Activated T-helper 17 cell treated with anti-CD3 and anti-CD28 coated beads, Interleukin-2, amount 50 U/mL, for 72 hours (primary cell): ENCODE measurements at regions not wholly inside any gene's neighbourhood (a gene's known extent, or its start where the extent isn't known, plus 50 kb on each side); places are given as distances from the start of the nearest gene placed in this dataset.
A peak's percentile ranks its signal among the peaks of the same experiment; 100 is the strongest.
"Not testable (repeated sequence)": the region's sequence is repeated elsewhere in the genome, so short reads cannot be mapped to it uniquely, and the experiment has no call there.

Experiments
- ATAC-seq: fragments of 150-1000 bp; cut with Tn5 transposase; replicated peaks from 2 replicates; pipeline ENCODE4 v1.10.0; 2021; ENCODE audit warnings: mild to moderate bottlenecking, moderate library complexity
- H3K27ac Mint-ChIP-seq: one replicate; pipeline ENCODE4 v1.8.0; 2022; ENCODE audit warnings: mixed read lengths
- H3K27me3 Mint-ChIP-seq: one replicate; pipeline ENCODE4 v1.8.0; 2022; ENCODE audit warnings: mixed read lengths
- H3K36me3 Mint-ChIP-seq: one replicate; pipeline ENCODE4 v1.8.0; 2022; ENCODE audit warnings: low read depth, mild to moderate bottlenecking, mixed read lengths
- H3K4me1 Mint-ChIP-seq: one replicate; pipeline ENCODE4 v1.8.0; 2022; ENCODE audit warnings: mixed read lengths
- H3K4me3 Mint-ChIP-seq: one replicate; pipeline ENCODE4 v1.8.0; 2022; ENCODE audit warnings: mild to moderate bottlenecking, mixed read lengths
- H3K9me3 Mint-ChIP-seq: one replicate; pipeline ENCODE4 v1.8.0; 2022; ENCODE audit warnings: mixed read lengths

GRCh38 chr14:105688023-105688351, 161.6 kb downstream of the TMEM121 start:
- not testable (repeated sequence) for H3K36me3 Mint-ChIP-seq, H3K27me3 Mint-ChIP-seq

GRCh38 chr14:105688664-105689221, 162.4 kb downstream of the TMEM121 start:
- H3K27me3 Mint-ChIP-seq, H3K4me3 Mint-ChIP-seq, H3K4me1 Mint-ChIP-seq, ATAC-seq, H3K36me3 Mint-ChIP-seq, H3K9me3 Mint-ChIP-seq, H3K27ac Mint-ChIP-seq: not testable (repeated sequence)

More at GRCh38 chr14:105688023-105688351, 161.6 kb downstream of the TMEM121 start:
- H3K4me3 Mint-ChIP-seq, H3K4me1 Mint-ChIP-seq, H3K27ac Mint-ChIP-seq, H3K9me3 Mint-ChIP-seq: not testable (repeated sequence)
- ATAC-seq = peak; percentile 27

GRCh38 chr14:105689722-105690121, 163.3 kb downstream of the TMEM121 start:
- H3K4me3 Mint-ChIP-seq = no peak overlapping the region
- H3K27ac Mint-ChIP-seq = no peak overlapping the region
- no peak for ATAC-seq
- peaks cover 11% of the 10 kb centered on the region for H3K27me3 Mint-ChIP-seq
- peaks cover 9% of the 10 kb centered on the region for H3K4me1 Mint-ChIP-seq
- H3K36me3 Mint-ChIP-seq = no peaks in the 10 kb centered on the region
- H3K9me3 Mint-ChIP-seq = no peaks in the 10 kb centered on the region

GRCh38 chr14:105690671-105691070, 164.3 kb downstream of the TMEM121 start:
- no peaks in the 10 kb centered on the region for H3K36me3 Mint-ChIP-seq
- H3K4me1 Mint-ChIP-seq = peaks cover 12% of the 10 kb centered on the region
- no peak for ATAC-seq
- H3K9me3 Mint-ChIP-seq = no peaks in the 10 kb centered on the region
- H3K4me3 Mint-ChIP-seq = no peak overlapping the region
- no peak overlapping the region for H3K27ac Mint-ChIP-seq
- peaks cover 18% of the 10 kb centered on the region for H3K27me3 Mint-ChIP-seq

- ATAC-seq = not testable (repeated sequence)
Observed at GRCh38 chr14:105691321-105692109, 165.1 kb downstream of the TMEM121 start.

GRCh38 chr14:105692110-105692685, 165.8 kb downstream of the TMEM121 start:
- not testable (repeated sequence) for H3K4me3 Mint-ChIP-seq, H3K36me3 Mint-ChIP-seq, H3K9me3 Mint-ChIP-seq, ATAC-seq, H3K27ac Mint-ChIP-seq
- peaks cover 12% of the 10 kb centered on the region for H3K4me1 Mint-ChIP-seq
- peaks cover 18% of the 10 kb centered on the region for H3K27me3 Mint-ChIP-seq

More at GRCh38 chr14:105691321-105692109, 165.1 kb downstream of the TMEM121 start:
- H3K4me3 Mint-ChIP-seq, H3K36me3 Mint-ChIP-seq, H3K9me3 Mint-ChIP-seq, H3K27ac Mint-ChIP-seq: not testable (repeated sequence)
- peaks cover 12% of the 10 kb centered on the region for H3K4me1 Mint-ChIP-seq
- H3K27me3 Mint-ChIP-seq = peaks cover 18% of the 10 kb centered on the region

GRCh38 chr14:105694961-105695360, 168.6 kb downstream of the TMEM121 start:
- no peak overlapping the region for H3K4me3 Mint-ChIP-seq
- no peak for ATAC-seq
- peaks cover 22% of the 10 kb centered on the region for H3K27me3 Mint-ChIP-seq
- no peaks in the 10 kb centered on the region for H3K36me3 Mint-ChIP-seq
- no peaks in the 10 kb centered on the region for H3K9me3 Mint-ChIP-seq
- H3K27ac Mint-ChIP-seq = peak overlapping the region; percentile 50
- H3K4me1 Mint-ChIP-seq = peaks cover 12% of the 10 kb centered on the region

- ATAC-seq = peak; percentile 77
- H3K36me3 Mint-ChIP-seq, H3K9me3 Mint-ChIP-seq, H3K27ac Mint-ChIP-seq, H3K4me3 Mint-ChIP-seq: not testable (repeated sequence)
- Mint-ChIP-seq H3K4me1 (peaks cover 12% of the 10 kb centered on the region), H3K27me3 (peaks cover 22% of the 10 kb centered on the region)
Observed at GRCh38 chr14:105696388-105696787, 170.0 kb downstream of the TMEM121 start.

- H3K4me3 Mint-ChIP-seq, H3K27ac Mint-ChIP-seq, ATAC-seq, H3K36me3 Mint-ChIP-seq, H3K9me3 Mint-ChIP-seq: not testable (repeated sequence)
- peaks cover 22% of the 10 kb centered on the region for H3K27me3 Mint-ChIP-seq
- peaks cover 12% of the 10 kb centered on the region for H3K4me1 Mint-ChIP-seq
Observed at GRCh38 chr14:105697414-105697813, 171.0 kb downstream of the TMEM121 start.

- not testable (repeated sequence) for ATAC-seq, H3K4me3 Mint-ChIP-seq, H3K36me3 Mint-ChIP-seq, H3K9me3 Mint-ChIP-seq
- Mint-ChIP-seq H3K4me1 (peaks cover 12% of the 10 kb centered on the region), H3K27me3 (peaks cover 22% of the 10 kb centered on the region), H3K27ac (peak overlapping the region; percentile 72)
Observed at GRCh38 chr14:105697955-105698354, 171.6 kb downstream of the TMEM121 start.

- H3K36me3 Mint-ChIP-seq, H3K9me3 Mint-ChIP-seq, H3K27ac Mint-ChIP-seq, H3K4me3 Mint-ChIP-seq, ATAC-seq, H3K4me1 Mint-ChIP-seq: not testable (repeated sequence)
- peaks cover 18% of the 10 kb centered on the region for H3K27me3 Mint-ChIP-seq
Observed at GRCh38 chr14:105698940-105699556, 172.7 kb downstream of the TMEM121 start.

- H3K36me3 Mint-ChIP-seq, ATAC-seq, H3K4me1 Mint-ChIP-seq, H3K9me3 Mint-ChIP-seq, H3K27ac Mint-ChIP-seq, H3K4me3 Mint-ChIP-seq: not testable (repeated sequence)
- peaks cover 11% of the 10 kb centered on the region for H3K27me3 Mint-ChIP-seq
Observed at GRCh38 chr14:105699706-105700105, 173.3 kb downstream of the TMEM121 start.

GRCh38 chr14:105700146-105700545, 173.8 kb downstream of the TMEM121 start:
- ATAC-seq, H3K4me3 Mint-ChIP-seq, H3K27me3 Mint-ChIP-seq, H3K36me3 Mint-ChIP-seq, H3K4me1 Mint-ChIP-seq, H3K9me3 Mint-ChIP-seq: not testable (repeated sequence)
- H3K27ac Mint-ChIP-seq = peak overlapping the region; percentile 18

GRCh38 chr14:105700622-105701288, 174.4 kb downstream of the TMEM121 start:
- ATAC-seq = peak; percentile 62
- H3K4me3 Mint-ChIP-seq = no peak overlapping the region

More at GRCh38 chr14:105700622-105701288, 174.4 kb downstream of the TMEM121 start:
- no peaks in the 10 kb centered on the region for H3K36me3 Mint-ChIP-seq
- no peaks in the 10 kb centered on the region for H3K9me3 Mint-ChIP-seq
- H3K27ac Mint-ChIP-seq = peak overlapping the region; percentile 18
- no peaks in the 10 kb centered on the region for H3K4me1 Mint-ChIP-seq
- H3K27me3 Mint-ChIP-seq = peaks cover 4% of the 10 kb centered on the region
